ENCODE measurements at regions not wholly inside any gene's neighbourhood (a gene's known extent, or its start where the extent isn't known, plus 50 kb on each side); places are given as distances from the start of the nearest gene placed in this dataset.

DNA sequence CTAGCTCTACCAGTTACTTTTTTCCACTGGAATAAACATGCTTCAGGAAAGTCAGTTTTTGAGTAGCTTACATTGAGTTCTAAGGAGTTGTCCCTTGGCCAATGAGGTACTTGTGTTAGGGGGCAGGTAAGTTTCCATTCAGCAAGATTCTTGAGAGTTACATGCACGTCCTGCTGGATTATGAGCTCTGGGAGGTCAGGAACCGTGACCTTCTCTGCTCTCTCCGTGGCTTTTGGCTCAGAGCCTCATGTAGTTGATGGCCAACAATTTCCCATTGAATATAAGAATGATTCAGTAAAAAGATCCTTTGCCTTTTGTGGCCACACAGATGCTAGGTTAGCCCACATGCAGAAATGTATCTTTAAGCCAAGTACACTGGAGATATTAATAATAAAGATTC is 181.8 kb upstream of the RALGAPA2 start:
- TF ChIP-seq, protein P1, sequence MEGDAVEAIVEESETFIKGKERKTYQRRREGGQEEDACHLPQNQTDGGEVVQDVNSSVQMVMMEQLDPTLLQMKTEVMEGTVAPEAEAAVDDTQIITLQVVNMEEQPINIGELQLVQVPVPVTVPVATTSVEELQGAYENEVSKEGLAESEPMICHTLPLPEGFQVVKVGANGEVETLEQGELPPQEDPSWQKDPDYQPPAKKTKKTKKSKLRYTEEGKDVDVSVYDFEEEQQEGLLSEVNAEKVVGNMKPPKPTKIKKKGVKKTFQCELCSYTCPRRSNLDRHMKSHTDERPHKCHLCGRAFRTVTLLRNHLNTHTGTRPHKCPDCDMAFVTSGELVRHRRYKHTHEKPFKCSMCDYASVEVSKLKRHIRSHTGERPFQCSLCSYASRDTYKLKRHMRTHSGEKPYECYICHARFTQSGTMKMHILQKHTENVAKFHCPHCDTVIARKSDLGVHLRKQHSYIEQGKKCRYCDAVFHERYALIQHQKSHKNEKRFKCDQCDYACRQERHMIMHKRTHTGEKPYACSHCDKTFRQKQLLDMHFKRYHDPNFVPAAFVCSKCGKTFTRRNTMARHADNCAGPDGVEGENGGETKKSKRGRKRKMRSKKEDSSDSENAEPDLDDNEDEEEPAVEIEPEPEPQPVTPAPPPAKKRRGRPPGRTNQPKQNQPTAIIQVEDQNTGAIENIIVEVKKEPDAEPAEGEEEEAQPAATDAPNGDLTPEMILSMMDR (IDR thresholded peaks at IDR 0.05): no peak
- no peak for TF ChIP-seq POLR2A (IDR thresholded peaks at IDR 0.05)
- intact Hi-C loops (cut with DNase I; ENCODE audit: low total_unique reads): no loop called here
- Histone ChIP-seq H3K27me3 (no peaks in the 10 kb centered on the region), H3K27ac (no peak overlapping the region), H3K36me3 (no peaks in the 10 kb centered on the region), H3K4me1 (no peaks in the 10 kb centered on the region), H3K4me3 (no peak overlapping the region), H3K9me3 (no peaks in the 10 kb centered on the region)
- DNase-seq: no peak

GRCh38 chr20:20892328-20892727 is 179.9 kb upstream of the RALGAPA2 start:
- TF ChIP-seq, protein P1 (IDR thresholded peaks at IDR 0.05): no peak
- TF ChIP-seq POLR2A (IDR thresholded peaks at IDR 0.05): no peak
- DNase-seq: no peak
- Histone ChIP-seq H3K4me3 (no peak overlapping the region), H3K9me3 (no peaks in the 10 kb centered on the region), H3K4me1 (no peaks in the 10 kb centered on the region), H3K36me3 (no peaks in the 10 kb centered on the region), H3K27ac (no peak overlapping the region), H3K27me3 (no peaks in the 10 kb centered on the region)
- intact Hi-C loops (cut with DNase I; ENCODE audit: low total_unique reads): no loop called here

GRCh38 chr20:20890751-20891150 is 178.3 kb upstream of the RALGAPA2 start:
- TF ChIP-seq, protein P1 (IDR thresholded peaks at IDR 0.05): no peak
- TF ChIP-seq POLR2A (IDR thresholded peaks at IDR 0.05): no peak
- intact Hi-C loops (cut with DNase I; ENCODE audit: low total_unique reads): no loop called here
- Histone ChIP-seq H3K27me3 (no peaks in the 10 kb centered on the region), H3K4me3 (no peak overlapping the region), H3K27ac (no peak overlapping the region), H3K9me3 (no peaks in the 10 kb centered on the region), H3K4me1 (no peaks in the 10 kb centered on the region), H3K36me3 (no peaks in the 10 kb centered on the region)
- DNase-seq: no peak

DNA sequence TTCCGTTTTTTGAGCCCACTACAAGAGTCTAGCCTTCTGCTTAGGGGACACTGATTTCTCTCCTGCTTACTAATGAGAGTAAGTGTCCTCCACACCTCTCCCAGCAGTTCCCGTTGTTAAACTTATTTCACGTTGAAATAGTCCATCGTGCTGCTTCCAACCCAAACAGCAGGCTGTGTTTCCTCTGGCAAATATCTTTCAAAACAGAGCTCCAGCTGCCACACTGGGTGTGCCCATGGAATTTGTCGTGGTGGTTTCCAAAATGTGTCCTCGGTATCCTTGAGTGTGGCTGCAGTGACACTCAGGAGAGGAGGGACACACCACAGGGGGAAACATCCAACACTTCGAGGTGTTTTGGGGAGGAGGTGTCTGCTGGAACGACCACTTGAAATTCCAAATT is 176.5 kb upstream of the RALGAPA2 start:
- TF ChIP-seq, protein P1 (IDR thresholded peaks at IDR 0.05): no peak
- no peak for TF ChIP-seq POLR2A (IDR thresholded peaks at IDR 0.05)
- intact Hi-C loops (cut with DNase I; ENCODE audit: low total_unique reads): no loop called here
- no peak overlapping the region for H3K27ac ChIP-seq
- H3K4me1 ChIP-seq: no peaks in the 10 kb centered on the region
- no peak for DNase-seq
- no peaks in the 10 kb centered on the region for H3K36me3 ChIP-seq
- H3K27me3 ChIP-seq: no peaks in the 10 kb centered on the region
- H3K4me3 ChIP-seq: no peak overlapping the region
- no peaks in the 10 kb centered on the region for H3K9me3 ChIP-seq

DNA sequence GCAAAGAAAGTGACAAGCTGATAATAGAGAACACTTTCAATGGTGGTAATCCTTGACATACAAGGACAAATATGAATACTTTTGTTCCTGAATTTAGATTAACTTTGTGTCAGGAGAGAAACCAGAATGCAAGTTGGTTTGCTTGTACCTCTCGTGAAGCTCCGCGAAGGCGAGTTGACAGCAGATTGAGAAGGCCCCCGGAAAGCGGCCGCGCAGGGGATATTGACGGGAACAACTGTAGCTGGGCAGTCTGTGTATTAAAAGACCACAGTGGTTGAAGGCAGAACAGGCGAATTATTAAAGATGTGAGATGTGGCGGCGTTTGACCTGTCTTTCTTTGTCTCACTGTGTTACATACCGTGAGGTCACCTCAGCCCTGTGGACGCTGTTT is 175.8 kb upstream of the RALGAPA2 start:
- no peaks in the 10 kb centered on the region for H3K4me1 ChIP-seq
- TF ChIP-seq POLR2A (IDR thresholded peaks at IDR 0.05): no peak
- TF ChIP-seq, protein P1 (IDR thresholded peaks at IDR 0.05): no peak
- intact Hi-C loops (cut with DNase I; ENCODE audit: low total_unique reads): no loop called here

More for the DNA sequence above, 175.8 kb upstream of the RALGAPA2 start:
- no peak overlapping the region for H3K27ac ChIP-seq
- no peak overlapping the region for H3K4me3 ChIP-seq
- DNase-seq: no peak
- no peaks in the 10 kb centered on the region for H3K27me3 ChIP-seq
- H3K36me3 ChIP-seq: no peaks in the 10 kb centered on the region
- no peaks in the 10 kb centered on the region for H3K9me3 ChIP-seq
